ENCODE measurements at regions not wholly inside any gene's neighbourhood (a gene's known extent, or its start where the extent isn't known, plus 50 kb on each side); places are given as distances from the start of the nearest gene placed in this dataset.

GRCh38 chr5:3268760-3269330 lies 326.8 kb upstream of the IRX1 start:
- no peak for DNase-seq

GRCh38 chr5:3266861-3267260 lies 328.8 kb upstream of the IRX1 start:
- DNase-seq, result no peak

GRCh38 chr5:3265936-3266335 lies 329.7 kb upstream of the IRX1 start:
- DNase-seq, result no peak

GRCh38 chr5:3265131-3265885 lies 330.3 kb upstream of the IRX1 start:
- DNase-seq, result no peak

- no peak for DNase-seq
Measured at GRCh38 chr5:3262451-3262850, 333.2 kb upstream of the IRX1 start.

GRCh38 chr5:3261081-3261480 lies 334.6 kb upstream of the IRX1 start:
- DNase-seq, result no peak

- DNase-seq, result no peak
Measured at GRCh38 chr5:3258050-3258449, 337.6 kb upstream of the IRX1 start.

GRCh38 chr5:3252235-3252634 lies 343.4 kb upstream of the IRX1 start:
- DNase-seq, result no peak

GRCh38 chr5:3251784-3252183 lies 343.8 kb upstream of the IRX1 start:
- DNase-seq, result no peak

GRCh38 chr5:3249401-3249800 lies 346.2 kb upstream of the IRX1 start:
- no peak for DNase-seq

GRCh38 chr5:3237276-3237868 lies 358.3 kb upstream of the IRX1 start:
- no peak for DNase-seq

GRCh38 chr5:3234566-3234965 lies 361.1 kb upstream of the IRX1 start:
- DNase-seq, result no peak

- DNase-seq, result no peak
Measured at GRCh38 chr5:3230941-3231340, 364.7 kb upstream of the IRX1 start.

- DNase-seq, result no peak
Measured at GRCh38 chr5:3230254-3230653, 365.4 kb upstream of the IRX1 start.

- no peak for DNase-seq
Measured at GRCh38 chr5:3226196-3226920, 369.3 kb upstream of the IRX1 start.

GRCh38 chr5:3225201-3225960 lies 370.3 kb upstream of the IRX1 start:
- DNase-seq, result no peak

- no peak for DNase-seq
Measured at GRCh38 chr5:3222924-3223323, 372.7 kb upstream of the IRX1 start.

GRCh38 chr5:3221432-3221831 lies 374.2 kb upstream of the IRX1 start:
- no peak for DNase-seq

- DNase-seq, result no peak
Measured at GRCh38 chr5:3220638-3221288, 374.9 kb upstream of the IRX1 start.

- no peak for DNase-seq
Measured at GRCh38 chr5:3220201-3220600, 375.4 kb upstream of the IRX1 start.

GRCh38 chr5:3218916-3219650 lies 376.5 kb upstream of the IRX1 start:
- DNase-seq, result no peak
